Iris pigment epithelial cell (primary cell): ENCODE measurements at regions not wholly inside any gene's neighbourhood (a gene's known extent, or its start where the extent isn't known, plus 50 kb on each side); places are given as distances from the start of the nearest gene placed in this dataset.

ENCODE experiments used
- DNase-seq: peaks from one replicate; pipeline ENCODE4 v3.0.0-alpha.2; 2011; ENCODE audit warnings: low read depth

DNA sequence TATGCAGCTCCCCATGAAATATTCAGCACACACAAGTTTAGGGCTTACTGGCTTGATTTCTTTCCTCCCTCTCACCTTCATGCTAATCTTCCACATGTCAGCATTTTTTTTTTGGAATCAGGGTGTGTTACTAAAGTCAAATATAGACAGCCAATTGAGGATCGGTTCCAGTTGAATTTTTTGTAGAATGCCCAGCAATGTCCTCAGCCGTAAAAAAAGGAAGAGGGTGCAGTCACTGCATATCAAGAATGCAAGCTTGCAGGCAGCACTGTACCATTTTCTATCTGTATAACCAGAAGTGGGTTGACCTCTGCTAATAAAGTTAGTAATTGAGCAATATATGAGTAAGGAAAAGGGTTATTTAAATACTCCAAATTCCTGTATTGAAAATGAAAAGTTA, 51.4 kb upstream of the CHMP2B start:
- DNase-seq = peak; percentile 44

DNA sequence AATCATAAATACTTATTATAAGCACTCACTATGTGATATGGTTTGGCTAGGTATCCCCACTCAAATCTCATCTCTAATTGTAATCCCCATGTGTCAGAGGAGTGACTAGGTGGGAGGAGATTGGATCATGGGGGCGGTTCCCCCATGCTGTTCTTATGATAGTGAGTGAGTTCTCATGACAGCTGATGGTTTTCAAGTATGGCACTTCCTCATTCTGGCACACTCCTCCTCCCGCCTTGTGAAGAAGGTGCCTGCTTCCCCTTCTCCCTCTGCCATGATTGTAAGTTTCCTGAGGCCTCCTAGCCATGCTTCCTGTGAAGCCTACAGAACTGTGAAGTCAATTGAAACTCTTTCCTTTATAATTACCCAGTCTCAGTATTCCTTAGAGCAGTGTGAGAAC, 53.3 kb upstream of the CHMP2B start:
- no peak for DNase-seq

DNA sequence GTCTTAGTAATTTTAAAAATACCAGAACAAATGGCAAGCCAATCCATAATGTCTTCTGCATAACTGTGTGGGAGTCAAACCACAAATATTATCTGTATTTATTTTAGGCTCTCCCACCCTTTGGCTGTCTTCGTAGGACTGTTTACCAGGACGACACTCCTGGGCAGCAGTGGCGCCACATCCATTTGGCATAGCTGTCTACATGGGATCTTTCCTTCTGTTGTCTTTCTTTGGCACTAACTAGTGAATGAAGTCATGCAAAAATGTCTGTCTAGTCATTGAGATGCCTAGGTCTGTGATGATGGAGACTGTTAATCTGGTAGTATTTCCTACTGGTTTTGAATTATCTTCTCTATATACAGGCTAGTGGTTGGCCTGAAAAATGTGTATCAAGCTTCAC, 54.0 kb upstream of the CHMP2B start:
- peak; percentile 16 for DNase-seq

DNA sequence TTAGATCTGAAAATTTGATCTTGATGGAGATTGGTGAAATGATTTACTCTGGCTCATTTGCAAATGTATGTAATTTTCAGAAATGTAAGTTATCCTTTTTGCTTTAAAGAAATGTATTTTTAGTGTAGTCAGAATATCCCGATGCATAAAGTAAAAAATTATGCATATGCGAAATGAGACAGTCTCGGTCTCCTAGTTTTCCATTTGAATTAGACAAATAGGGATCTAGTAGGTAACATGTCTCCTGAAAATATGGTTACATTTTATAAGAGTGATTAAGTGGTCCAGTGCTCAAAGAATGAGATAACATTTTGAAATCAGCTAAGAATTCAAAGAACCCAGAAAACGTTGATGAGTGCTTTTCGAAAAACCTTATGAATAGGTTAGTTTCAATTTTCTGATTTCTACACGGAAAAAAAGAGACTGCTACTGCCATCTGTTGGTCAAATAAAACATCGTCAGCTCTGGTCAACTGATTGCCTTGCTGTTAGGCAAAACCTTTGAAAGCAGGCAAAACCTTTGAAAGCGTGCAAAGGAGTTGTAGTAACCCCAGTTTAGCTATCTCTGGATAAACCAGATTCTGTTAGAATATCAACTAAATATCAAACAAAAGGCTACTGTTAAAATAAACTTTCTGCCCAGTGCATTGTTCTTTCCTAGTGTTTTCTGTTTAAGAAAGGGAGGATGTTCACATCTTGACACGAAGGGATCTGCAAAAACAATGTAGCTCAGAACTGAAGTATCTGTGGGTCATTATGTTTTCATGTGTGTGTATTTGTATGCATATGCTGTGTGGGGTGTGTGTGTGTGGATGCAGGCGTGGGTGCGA, 59.3 kb upstream of the CHMP2B start:
- peak; percentile 63 for DNase-seq

DNA sequence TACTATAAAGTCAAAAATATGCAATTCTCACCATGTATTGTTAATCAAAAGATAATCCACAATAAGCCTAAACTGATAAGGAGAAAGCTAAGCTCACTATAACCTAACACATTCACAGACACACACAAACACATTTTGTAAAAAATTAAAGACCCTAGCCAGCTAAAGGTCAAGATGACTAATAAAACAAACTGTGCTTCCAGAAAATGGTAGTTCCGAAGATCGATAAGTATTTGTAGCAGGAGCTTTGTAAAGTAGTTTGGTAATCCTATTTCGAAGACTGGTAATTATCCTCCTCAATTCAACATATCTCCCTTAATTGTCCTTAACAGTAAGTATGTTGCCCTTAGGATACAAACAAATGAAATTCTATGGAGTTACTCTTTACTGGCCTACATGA, 62.9 kb upstream of the CHMP2B start:
- DNase-seq = no peak

DNA sequence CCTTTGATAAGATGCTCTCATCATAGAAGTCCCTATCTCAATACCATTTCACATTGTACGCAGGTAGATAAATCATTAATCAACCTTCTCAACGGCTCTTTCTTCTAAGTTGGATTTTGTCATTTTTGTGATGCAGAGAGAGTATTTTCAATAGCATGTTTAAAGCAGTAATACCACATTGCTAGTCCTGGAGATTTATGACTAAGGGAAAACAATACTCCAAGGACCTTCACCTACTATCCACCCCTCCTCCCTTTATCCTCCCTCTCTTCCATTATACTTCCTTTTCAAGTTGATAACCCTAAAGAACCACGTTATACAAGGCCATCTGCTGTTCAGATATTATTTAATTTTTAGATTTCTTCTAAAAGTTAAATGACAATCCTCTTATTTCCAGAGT, 65.3 kb upstream of the CHMP2B start:
- DNase-seq = no peak

DNA sequence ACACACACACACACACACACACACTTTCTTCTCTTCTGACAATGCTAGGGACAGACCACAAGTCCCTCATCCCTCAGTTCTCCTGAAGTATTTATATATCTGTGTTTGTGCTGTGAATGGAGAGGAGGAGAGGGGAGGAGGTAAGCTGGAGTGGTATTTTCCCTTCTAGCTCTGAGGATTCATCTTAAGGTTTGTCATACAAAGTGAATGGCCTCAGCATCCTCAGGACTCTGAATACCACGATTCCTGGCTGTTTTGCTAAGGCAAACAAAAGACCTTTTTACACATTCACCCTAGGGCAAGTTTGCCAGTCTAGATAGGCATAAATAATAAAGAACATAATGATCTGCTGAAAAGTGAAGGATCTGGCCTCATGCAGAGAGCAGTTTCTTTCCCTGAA, 65.7 kb upstream of the CHMP2B start:
- DNase-seq = no peak

DNA sequence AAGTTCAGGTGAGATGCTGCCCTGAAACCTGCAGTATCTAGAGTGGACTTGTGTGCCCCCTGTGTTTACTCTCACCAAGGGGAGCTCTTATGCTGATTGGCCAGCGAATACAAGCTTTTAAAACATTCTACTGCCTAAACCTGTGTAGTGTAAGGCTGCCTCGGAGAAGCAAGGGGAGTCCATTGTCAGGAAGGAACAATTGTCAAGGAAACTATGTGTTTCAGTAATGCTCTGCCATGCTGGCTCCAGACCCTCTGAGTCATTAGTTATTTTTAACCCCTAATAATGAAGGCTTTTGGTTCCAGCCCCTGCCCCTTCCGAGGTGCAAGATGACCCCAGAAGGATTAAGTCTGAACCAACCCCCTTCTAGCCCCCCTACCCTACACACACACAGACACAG, 66.1 kb upstream of the CHMP2B start:
- no peak for DNase-seq

DNA sequence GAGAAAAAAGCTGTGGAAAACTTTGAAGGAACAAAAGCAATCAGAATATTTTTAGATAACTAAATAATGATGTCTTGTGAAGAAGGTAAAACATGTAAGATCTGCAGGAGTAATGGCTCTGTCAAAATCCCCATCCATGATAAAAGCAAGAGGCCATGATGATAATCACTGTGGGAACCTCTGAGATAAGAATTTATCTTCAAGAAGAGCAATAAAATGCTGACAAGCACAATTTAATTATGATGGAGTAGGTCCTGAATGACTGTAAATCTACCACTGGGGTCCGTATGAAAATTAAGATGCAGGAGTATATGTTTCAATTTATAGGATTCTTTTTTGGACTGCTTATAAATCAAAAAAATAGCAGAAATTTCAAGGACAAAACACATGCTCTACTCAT, 68.3 kb upstream of the CHMP2B start:
- no peak for DNase-seq

DNA sequence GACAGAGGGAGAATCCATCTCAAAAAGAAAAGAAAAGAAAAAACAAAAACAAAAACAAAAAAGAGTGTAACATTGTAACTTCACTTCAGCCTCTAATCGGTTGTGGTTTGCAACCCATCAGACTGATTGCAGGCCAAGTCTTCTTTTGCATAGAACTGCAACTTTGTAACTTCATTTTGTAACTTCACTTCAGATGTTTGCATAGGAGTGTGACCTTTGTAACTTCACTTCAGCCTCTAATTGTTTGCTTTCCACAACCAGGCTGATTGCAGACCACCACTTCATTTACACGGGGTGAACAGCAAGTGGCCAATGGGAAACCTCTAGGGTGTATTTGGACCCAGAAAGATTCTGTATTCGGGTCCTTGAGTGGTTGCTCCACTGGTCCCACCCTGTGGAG, 79.1 kb upstream of the CHMP2B start:
- DNase-seq = no peak

DNA sequence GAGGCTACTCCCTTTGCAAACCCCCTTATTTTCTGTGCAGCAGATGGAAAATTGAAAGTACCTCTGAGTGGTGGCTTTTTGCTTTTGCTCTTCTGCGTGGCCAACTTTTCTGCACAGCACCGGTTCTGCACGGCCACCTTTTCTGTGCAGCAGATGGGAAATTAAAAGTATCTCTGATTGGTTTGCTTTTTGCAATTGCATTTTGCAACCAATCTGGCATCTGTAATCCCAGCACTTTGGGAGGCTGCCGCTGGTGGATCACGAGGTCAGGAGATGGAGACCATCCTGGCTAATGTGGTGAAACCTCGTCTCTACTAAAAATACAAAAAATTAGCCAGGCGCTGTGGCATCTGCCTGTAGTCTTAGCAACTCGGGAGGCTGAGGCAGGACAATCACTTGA, 79.5 kb upstream of the CHMP2B start:
- no peak for DNase-seq

DNA sequence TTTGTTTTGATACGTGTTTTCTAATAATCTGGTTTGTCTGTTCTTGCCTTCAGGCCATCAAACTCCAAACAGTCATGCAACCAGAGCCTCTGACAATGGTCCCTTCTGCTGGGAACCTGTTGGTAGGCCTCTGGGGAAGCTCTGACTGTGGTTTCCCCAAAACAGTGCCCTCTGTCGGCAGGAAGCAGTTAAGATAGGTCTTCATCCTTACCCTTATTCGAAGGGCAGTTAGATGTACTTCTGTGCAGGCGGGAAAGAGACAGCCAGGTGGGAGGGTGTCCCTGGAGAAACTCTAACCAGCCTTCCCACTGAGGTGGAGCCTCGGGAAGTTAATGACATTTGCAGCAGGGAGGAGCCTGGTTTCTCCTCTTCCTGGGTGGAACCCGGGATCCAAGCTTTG, 81.6 kb upstream of the CHMP2B start:
- peak; percentile 42 for DNase-seq

DNA sequence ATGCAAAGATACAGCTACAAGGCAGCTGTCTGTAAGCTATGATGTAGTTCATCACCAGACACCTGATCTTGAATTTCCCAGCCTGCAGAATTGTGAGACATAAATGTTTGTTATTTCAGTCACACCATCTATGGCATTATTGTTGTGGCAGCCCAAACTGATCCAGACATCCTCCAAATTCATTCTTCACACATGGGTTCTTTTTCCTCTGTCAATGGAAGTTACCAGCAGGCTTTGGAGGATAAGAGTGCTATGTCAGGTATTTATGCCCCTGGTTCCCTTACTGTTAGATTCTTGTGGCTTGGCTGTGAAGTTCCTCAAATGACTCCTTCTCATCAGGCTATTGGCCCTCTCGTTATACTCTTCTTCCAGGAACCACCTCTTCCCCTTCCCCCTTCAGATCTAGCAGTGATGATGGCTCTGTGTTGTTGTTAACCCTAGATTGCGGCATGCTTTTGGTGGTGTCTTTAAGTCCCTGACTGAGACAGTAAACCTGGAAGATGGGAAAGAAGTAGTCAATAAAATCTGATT, 91.0 kb upstream of the CHMP2B start:
- no peak for DNase-seq

DNA sequence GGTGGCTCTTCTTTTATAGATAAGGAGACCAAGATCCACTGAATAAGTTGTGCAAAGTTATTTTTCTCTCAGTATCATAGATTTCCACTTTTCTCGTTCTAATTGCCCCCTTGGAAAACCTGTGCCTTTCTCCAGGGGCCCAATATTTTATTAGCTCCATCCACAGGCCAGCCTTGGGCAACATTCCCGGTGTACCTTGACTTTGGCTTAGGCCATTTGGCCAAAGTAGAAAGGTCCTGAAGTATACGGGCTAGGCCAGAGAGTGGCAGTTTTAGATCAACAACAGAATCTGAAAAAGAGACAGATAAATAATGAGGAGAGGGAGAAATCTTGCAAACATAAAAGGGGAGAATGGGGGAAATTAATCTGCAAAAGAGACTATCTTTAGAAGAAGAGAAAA, 91.7 kb upstream of the CHMP2B start:
- no peak for DNase-seq

DNA sequence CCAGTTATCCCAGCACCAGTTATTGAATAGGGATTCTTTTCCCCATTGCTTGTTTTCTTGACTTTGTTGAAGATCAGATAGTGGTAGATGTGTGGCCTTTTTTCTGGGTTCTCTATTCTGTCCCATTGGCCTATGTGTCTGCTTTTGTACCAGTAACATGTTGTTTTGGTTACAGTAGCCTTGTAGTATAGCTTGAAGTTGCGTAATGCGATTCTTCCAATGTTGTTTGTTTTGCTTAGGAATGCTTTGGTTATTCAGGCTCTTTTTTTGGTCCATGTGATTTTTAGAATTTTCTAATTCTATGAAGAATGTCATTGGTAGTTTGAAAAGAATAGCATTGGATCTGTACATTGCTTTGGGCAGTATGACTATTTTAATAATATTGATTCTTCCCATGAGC, 94.3 kb upstream of the CHMP2B start:
- DNase-seq = peak; percentile 24

DNA sequence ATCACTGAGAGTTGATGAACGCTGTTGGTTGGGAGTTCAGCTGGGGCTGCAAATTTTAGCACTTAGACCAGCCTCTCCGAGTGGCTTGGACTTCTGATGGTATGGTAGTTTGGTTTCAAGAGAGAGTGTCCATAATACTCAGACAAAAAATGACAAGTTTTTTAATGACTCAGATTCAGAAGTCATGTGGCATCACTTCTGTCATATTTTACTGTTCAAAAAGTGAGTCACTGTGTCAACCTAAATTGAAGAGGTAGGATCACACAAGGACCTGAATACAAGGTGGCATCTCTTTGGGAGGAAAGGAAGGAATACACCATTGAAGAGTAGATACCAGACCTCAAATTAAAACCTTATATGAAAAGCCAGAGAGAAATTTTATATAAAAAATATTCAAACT, 99.1 kb upstream of the CHMP2B start:
- no peak for DNase-seq

DNA sequence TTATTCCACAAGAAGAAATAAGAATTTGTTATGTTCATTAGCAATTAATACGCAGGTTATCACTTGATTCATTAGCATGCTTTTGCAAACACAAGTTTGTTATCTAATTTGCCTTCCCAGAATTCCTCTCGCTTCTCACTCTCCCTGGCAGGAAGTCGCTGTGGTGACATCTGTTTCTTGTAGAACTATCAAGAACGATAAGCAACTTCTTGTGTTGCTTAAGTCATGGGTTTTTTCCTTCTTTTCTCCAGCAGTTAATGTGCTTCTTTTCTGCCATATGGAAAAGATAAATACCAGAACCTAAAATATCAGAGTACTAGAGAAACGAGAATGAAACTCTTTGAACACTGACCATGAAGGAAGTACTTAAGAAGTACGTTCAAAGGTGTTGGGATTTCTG, 99.8 kb upstream of the CHMP2B start:
- no peak for DNase-seq

DNA sequence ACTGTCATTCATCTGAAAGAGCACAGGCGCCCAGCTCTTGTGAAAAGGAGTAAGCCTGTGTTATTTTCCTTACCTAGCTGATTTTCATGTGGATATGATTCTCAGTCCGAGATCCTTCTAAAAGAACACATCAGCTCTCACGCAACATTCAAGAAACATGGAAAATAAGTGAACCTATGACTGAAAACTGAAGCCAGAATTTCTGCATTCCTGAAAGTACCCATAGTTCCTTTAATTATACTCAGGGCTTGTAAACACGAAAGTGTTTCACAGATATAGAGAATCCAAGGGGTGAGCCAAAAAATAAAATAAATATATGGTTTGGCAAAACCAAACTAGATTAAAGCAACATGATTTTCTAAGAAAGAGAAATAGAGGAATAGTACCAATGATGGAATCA, 100.8 kb upstream of the CHMP2B start:
- DNase-seq = no peak

DNA sequence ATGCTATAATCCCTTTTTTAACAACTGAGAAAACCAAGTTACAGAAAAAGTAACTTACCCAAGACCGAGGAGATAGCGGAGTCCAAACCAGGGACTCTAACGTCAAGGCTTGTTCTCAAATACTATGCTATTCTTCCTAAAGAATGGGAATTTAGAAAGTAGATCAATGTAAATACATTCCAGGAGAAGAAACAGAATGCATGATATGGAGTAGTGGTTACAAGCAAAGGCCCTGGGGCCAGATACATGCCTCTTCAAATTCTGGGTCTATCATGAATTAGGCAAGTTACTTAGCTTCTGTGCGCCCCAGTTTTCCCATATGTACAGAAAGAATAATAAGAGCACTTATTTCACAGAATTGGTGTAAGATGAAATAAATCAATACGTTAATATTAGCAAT, 102.0 kb upstream of the CHMP2B start:
- DNase-seq = no peak

DNA sequence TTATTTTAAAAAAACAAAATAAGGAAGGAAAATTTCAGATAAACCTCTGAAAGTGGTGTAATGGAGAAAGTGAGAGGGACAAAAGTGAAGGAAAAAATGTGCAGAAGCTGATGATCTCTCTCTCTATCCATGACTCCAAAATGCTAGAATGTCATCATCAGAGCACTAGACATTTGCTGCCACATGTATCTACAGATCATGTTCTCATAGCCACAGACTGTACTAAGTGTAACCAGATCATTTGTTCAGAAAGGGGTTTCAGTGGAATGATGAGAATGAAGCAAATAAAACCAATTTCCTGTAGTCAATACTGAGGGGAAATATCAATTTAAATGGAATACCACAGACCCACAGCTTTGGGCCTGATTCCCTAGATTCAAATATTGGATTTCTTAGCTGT, 104.3 kb upstream of the CHMP2B start:
- no peak for DNase-seq

DNA sequence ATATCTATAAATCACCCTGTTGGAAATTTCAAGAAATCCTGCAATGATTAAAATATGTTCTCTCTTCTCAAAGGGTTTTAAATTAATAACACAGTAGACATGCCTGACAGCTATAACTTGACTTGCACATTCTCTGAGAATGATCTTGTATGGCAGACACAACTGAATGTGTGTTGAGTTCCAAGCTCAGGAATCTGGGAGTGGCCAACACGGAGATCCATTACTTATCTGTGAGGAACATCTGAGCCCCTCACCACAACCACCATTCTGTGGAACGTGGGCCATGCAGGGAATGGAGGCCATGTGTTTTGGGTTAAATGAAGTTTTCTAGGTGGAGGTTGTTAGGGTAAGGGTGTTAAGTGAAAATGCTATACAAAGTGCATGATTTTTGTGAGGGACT, 105.3 kb upstream of the CHMP2B start:
- DNase-seq = no peak

DNA sequence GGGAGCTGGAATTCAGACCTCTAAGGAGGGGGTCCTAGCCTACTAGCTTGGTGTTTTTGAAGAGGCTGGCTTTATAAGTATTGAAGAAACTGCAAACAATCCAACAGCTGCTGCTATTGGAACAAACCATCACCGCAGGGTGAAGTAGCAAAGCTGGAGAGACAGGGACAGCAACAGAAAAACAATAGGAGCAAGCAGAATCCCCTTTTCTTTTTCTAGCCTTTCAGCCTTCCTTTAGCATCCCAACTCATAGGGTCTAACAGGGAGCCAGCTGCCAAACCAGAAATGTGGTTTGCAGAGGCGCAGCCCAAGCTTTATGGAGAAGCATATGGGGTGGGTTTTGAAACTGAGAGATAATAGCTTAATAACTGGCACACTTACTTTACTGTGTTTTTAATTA, 106.2 kb upstream of the CHMP2B start:
- no peak for DNase-seq

DNA sequence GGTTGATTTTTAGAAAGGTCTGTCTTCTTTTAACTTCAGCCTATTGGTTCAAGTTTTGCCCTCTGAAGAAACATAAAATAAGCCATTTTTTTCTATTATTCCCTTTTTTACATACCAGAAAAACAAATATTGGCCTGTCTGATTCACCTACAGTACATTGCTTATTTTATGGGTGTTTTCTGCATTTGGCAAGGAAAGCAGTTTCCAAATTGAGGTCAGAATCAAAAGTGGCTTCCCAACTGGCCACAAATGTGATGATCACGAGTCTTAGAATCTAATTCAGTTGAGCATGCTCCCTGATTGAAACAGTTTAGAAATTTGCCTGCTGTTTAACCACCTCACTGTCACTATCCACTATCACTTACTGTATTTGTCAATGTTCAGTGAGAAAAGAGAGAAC, 106.9 kb upstream of the CHMP2B start:
- DNase-seq = no peak

DNA sequence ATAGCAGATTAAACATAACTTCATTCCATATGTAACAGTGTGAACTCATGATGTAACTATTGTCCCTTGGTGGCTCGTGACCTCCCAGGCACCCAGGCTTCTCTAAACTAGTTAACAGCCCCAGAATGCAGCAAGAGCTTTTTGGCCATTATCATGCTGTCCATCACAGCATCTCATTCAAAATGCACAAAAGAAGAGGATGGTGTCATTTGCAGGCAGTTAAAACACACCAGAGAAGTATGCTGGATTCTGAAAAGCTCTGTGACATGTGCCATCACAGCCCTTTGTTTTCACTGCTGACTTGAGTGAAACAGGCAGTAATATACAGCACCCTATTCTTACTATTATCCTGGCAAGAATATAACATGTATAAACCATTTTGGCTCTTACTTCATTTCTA, 117.6 kb upstream of the CHMP2B start:
- no peak for DNase-seq
